ENCODE measurements at regions not wholly inside any gene's neighbourhood (a gene's known extent, or its start where the extent isn't known, plus 50 kb on each side); places are given as distances from the start of the nearest gene placed in this dataset.
"Not testable (repeated sequence)": the region's sequence is repeated elsewhere in the genome, so short reads cannot be mapped to it uniquely, and the experiment has no call there.

DNA sequence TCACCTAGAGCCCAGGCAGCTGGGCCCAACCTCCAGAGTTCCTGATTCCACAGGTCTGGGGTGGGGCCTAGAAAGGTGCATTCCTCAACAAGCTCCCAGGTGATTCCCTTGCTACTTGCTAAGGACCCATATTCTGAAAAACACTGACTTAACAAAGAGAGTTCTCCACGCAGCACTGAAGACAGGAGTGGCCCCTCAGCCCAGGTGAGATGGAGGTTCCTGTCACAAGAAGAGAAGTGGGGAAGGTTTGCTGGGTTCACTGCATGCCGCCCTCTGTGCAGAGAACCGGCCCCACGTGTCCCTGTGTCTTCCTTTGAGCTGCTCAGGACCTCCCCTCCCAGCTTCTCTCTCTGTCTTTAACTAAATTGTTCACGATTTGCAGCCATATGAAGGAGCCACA, 201.4 kb upstream of the DDX18 start:
- H3K4me3 Mint-ChIP-seq: no peak overlapping the region
- H3K36me3 Mint-ChIP-seq (ENCODE audit: low read depth): no peaks in the 10 kb centered on the region
- no peaks in the 10 kb centered on the region for H3K27me3 Mint-ChIP-seq (ENCODE audit: low read depth)
- H3K9me3 Mint-ChIP-seq: no peaks in the 10 kb centered on the region
- TF ChIP-seq, protein P1, sequence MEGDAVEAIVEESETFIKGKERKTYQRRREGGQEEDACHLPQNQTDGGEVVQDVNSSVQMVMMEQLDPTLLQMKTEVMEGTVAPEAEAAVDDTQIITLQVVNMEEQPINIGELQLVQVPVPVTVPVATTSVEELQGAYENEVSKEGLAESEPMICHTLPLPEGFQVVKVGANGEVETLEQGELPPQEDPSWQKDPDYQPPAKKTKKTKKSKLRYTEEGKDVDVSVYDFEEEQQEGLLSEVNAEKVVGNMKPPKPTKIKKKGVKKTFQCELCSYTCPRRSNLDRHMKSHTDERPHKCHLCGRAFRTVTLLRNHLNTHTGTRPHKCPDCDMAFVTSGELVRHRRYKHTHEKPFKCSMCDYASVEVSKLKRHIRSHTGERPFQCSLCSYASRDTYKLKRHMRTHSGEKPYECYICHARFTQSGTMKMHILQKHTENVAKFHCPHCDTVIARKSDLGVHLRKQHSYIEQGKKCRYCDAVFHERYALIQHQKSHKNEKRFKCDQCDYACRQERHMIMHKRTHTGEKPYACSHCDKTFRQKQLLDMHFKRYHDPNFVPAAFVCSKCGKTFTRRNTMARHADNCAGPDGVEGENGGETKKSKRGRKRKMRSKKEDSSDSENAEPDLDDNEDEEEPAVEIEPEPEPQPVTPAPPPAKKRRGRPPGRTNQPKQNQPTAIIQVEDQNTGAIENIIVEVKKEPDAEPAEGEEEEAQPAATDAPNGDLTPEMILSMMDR (IDR thresholded peaks at IDR 0.05; ENCODE audit: unreplicated experiment in 3 of 3): no peak
- peaks cover 5% of the 10 kb centered on the region for H3K4me1 Mint-ChIP-seq
- no peak overlapping the region for H3K27ac Mint-ChIP-seq

DNA sequence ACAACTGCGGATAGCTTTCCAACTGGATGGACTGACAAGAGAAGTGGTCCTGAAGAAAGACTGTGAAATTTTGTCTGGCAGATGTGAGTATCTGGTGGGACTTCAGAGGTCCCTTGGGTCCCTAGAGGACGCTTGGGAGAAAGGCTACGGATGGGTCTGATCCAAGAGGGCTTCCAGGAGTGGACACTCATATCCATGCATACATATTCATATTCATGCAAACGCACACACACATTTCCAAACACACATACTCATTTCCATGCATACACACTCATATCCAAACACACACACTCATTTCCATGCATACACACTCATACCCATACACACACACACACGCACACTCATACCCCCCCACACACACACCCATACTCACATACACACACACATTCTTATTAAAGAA, 200.2 kb upstream of the DDX18 start:
- peaks cover 5% of the 10 kb centered on the region for H3K4me1 Mint-ChIP-seq
- H3K36me3 Mint-ChIP-seq (ENCODE audit: low read depth): no peaks in the 10 kb centered on the region
- no peaks in the 10 kb centered on the region for H3K27me3 Mint-ChIP-seq (ENCODE audit: low read depth)
- H3K9me3 Mint-ChIP-seq: no peaks in the 10 kb centered on the region
- TF ChIP-seq, protein P1 (IDR thresholded peaks at IDR 0.05; ENCODE audit: unreplicated experiment in 3 of 3): no peak
- H3K27ac Mint-ChIP-seq: no peak overlapping the region
- H3K4me3 Mint-ChIP-seq: no peak overlapping the region

DNA sequence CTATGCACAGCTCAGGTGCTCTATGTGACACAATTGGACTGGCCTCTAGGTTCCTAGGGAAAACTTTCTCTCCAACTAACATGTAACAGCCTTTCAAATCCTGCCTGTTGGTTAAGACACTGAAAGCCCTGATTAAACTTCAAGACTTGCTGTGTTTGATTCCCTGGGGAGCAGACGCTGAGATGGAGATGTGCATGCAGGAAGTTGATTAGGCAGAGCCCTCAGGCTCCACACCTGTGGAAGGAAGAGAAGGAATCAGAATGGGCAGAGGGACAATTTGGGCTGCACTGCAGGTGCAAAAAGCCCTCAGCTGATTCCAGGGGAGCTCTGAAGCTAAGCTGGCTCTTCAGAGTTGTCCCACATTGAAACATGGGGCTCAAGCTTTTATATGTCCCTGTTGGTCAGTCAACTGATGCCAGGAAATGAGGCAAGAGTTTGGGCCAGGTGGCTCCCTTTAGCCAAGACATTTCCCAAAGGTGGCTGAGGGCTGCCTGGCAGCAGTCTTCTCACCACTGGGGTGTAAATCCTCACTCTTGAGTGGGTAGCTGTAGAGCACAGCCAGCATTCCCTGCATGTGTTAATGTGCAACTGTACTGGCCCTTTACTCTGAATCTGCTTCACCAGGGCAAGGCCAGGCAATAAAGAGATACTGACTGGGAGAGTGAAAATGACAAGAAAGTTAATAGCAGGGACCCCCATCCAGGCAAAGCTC, 199.5 kb upstream of the DDX18 start:
- TF ChIP-seq, protein P1 (IDR thresholded peaks at IDR 0.05; ENCODE audit: unreplicated experiment in 3 of 3): no peak
- Mint-ChIP-seq H3K27me3 (ENCODE audit: low read depth) (no peaks in the 10 kb centered on the region), H3K9me3 (no peaks in the 10 kb centered on the region), H3K4me3 (no peak overlapping the region), H3K4me1 (peaks cover 5% of the 10 kb centered on the region), H3K27ac (no peak overlapping the region), H3K36me3 (ENCODE audit: low read depth) (no peaks in the 10 kb centered on the region)

DNA sequence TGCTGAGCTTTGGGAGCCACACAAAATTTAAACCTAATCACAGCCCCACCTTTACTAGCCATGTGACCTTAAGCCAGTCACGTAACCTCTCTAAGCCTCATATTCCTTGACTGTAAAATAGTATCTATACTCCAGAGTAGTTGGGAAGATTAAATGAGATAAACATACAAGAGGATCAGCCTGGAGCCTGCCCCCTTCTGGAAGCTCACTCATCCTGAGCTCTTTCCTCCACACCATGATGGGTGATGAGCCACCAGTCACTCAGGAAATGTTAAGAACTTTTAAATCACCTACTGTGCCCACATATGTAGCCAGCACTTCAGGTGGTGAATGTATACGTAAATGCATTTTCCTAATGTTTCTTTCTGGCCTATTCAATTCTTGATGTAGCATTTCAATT, 195.9 kb upstream of the DDX18 start:
- Mint-ChIP-seq H3K4me1 (peaks cover 9% of the 10 kb centered on the region), H3K9me3 (peaks cover 5% of the 10 kb centered on the region), H3K36me3 (ENCODE audit: low read depth) (no peaks in the 10 kb centered on the region), H3K27me3 (ENCODE audit: low read depth) (no peaks in the 10 kb centered on the region), H3K4me3 (no peak overlapping the region), H3K27ac (no peak overlapping the region)
- TF ChIP-seq, protein P1 (IDR thresholded peaks at IDR 0.05; ENCODE audit: unreplicated experiment in 3 of 3): no peak

DNA sequence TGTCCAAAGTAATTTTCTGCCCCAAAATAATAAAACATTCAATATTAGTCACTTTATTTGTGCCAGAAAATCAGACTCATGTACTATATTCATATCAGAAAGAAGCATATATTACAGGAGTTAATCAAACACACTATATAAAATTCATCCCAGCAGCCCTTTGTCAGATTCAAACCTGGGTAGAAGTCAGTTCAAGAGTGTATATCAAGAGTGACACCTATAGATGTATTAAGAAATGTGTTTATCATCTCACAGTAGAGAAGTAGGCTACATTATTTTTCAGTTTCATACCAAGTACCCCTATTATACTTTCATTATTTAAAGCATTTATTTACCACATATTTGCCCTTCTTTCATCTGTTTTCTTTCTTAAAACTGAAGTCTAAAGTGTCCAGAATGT, 193.2 kb upstream of the DDX18 start:
- H3K27ac Mint-ChIP-seq: peak overlapping the region in 1 of 3 experiments; percentile 41
- no peaks in the 10 kb centered on the region for H3K36me3 Mint-ChIP-seq (ENCODE audit: low read depth)
- TF ChIP-seq, protein P1 (IDR thresholded peaks at IDR 0.05; ENCODE audit: unreplicated experiment in 3 of 3): no peak
- peaks cover 9% of the 10 kb centered on the region for H3K4me1 Mint-ChIP-seq
- peaks cover 5% of the 10 kb centered on the region for H3K9me3 Mint-ChIP-seq
- no peaks in the 10 kb centered on the region for H3K27me3 Mint-ChIP-seq (ENCODE audit: low read depth)
- H3K4me3 Mint-ChIP-seq: peak overlapping the region; percentile 86 to 94 (median 93)

DNA sequence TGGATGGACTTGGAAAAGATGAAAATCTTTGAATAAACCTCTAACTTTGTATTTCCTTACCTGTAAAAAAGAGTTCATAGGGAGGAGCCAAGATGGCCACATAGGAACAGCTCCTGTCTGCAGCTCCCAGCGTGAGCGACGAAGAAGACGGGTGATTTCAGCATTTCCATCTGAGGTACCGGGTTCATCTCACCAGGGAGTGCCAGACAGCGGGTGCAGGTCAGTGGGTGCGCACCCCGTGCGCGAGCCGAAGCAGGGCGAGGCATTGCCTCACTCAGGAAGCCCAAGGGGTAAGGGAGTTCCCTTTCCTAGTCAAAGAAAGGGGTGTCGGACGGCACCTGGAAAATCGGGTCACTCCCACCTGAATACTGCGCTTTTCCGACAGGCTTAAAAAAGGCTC, 191.3 kb upstream of the DDX18 start:
- H3K27me3 Mint-ChIP-seq (ENCODE audit: low read depth); H3K4me1 Mint-ChIP-seq: not testable (repeated sequence)
- H3K27ac Mint-ChIP-seq: peak overlapping the region; percentile 90 to 93 (median 90)

More for the DNA sequence above, 191.3 kb upstream of the DDX18 start:
- H3K36me3 Mint-ChIP-seq (ENCODE audit: low read depth); H3K9me3 Mint-ChIP-seq: not testable (repeated sequence)
- H3K4me3 Mint-ChIP-seq: peak overlapping the region; percentile 86 to 94 (median 93)

All from nephron (organoid).